ENCODE measurements at regions not wholly inside any gene's neighbourhood (a gene's known extent, or its start where the extent isn't known, plus 50 kb on each side); places are given as distances from the start of the nearest gene placed in this dataset.

GRCh38 chrX:22516893-22517292 is 244.2 kb downstream of the CBLL2 start:
- Histone ChIP-seq H3K9me3 (no peaks in the 10 kb centered on the region), H3K36me3 (no peaks in the 10 kb centered on the region), H3K27me3 (no peaks in the 10 kb centered on the region), H3K4me3 (no peak overlapping the region), H3K27ac (no peak overlapping the region), H3K4me1 (no peaks in the 10 kb centered on the region)
- no peak for ATAC-seq (ENCODE audit: low FRiP score in 2 of 2)
- WGBS, 2 donors = 48 to 75% methylated on average over 5 of the region's 5 CpGs
- no peak for DNase-seq
- TF ChIP-seq EP300 (IDR thresholded peaks at IDR 0.05) (no peak), POLR2A (IDR thresholded peaks at IDR 0.05) (no peak), POLR2AphosphoS5 (IDR thresholded peaks at IDR 0.05) (no peak), CTCF (IDR thresholded peaks at IDR 0.05) (no peak)

GRCh38 chrX:22520128-22520828 is 247.6 kb downstream of the CBLL2 start:
- H3K27me3 ChIP-seq = no peaks in the 10 kb centered on the region

GRCh38 chrX:22526339-22526738 is 253.6 kb downstream of the CBLL2 start:
- no peak overlapping the region for H3K27ac ChIP-seq
- no peaks in the 10 kb centered on the region for H3K9me3 ChIP-seq
- no peaks in the 10 kb centered on the region for H3K36me3 ChIP-seq
- no peaks in the 10 kb centered on the region for H3K4me1 ChIP-seq
- TF ChIP-seq POLR2A (IDR thresholded peaks at IDR 0.05) (no peak), POLR2AphosphoS5 (IDR thresholded peaks at IDR 0.05) (no peak), EP300 (IDR thresholded peaks at IDR 0.05) (no peak), CTCF (IDR thresholded peaks at IDR 0.05) (no peak)
- H3K27me3 ChIP-seq = no peaks in the 10 kb centered on the region
- no peak overlapping the region for H3K4me3 ChIP-seq
- DNase-seq (no peak), ATAC-seq (ENCODE audit: low FRiP score in 2 of 2) (no peak)
- WGBS, 2 donors = 86 to 87% methylated on average over 3 of the region's 3 CpGs

More at GRCh38 chrX:22520128-22520828, 247.6 kb downstream of the CBLL2 start:
- no peak overlapping the region for H3K27ac ChIP-seq
- H3K9me3 ChIP-seq = no peaks in the 10 kb centered on the region
- no peak overlapping the region for H3K4me3 ChIP-seq
- 56 to 83% methylated on average over 5 of the region's 5 CpGs for WGBS, 2 donors
- H3K36me3 ChIP-seq = no peaks in the 10 kb centered on the region
- TF ChIP-seq EP300 (IDR thresholded peaks at IDR 0.05) (no peak), POLR2AphosphoS5 (IDR thresholded peaks at IDR 0.05) (no peak)
- H3K4me1 ChIP-seq = no peaks in the 10 kb centered on the region
- DNase-seq (no peak), ATAC-seq (ENCODE audit: low FRiP score in 2 of 2) (no peak)

GRCh38 chrX:22527302-22527701 is 254.6 kb downstream of the CBLL2 start:
- no peak overlapping the region for H3K4me3 ChIP-seq
- ATAC-seq (ENCODE audit: low FRiP score in 2 of 2) = no peak
- no peaks in the 10 kb centered on the region for H3K9me3 ChIP-seq
- H3K36me3 ChIP-seq = no peaks in the 10 kb centered on the region
- H3K27me3 ChIP-seq = no peaks in the 10 kb centered on the region
- 50 to 53% methylated on average over 1 of the region's 1 CpG for WGBS, 2 donors
- H3K4me1 ChIP-seq = no peaks in the 10 kb centered on the region
- H3K27ac ChIP-seq = no peak overlapping the region
- TF ChIP-seq POLR2AphosphoS5 (IDR thresholded peaks at IDR 0.05) (no peak), CTCF (IDR thresholded peaks at IDR 0.05) (no peak), POLR2A (IDR thresholded peaks at IDR 0.05) (no peak)
- DNase-seq = no peak

GRCh38 chrX:22533898-22534297 is 261.2 kb downstream of the CBLL2 start:
- ATAC-seq (ENCODE audit: low FRiP score in 2 of 2) (no peak), DNase-seq (no peak)
- H3K36me3 ChIP-seq = no peaks in the 10 kb centered on the region
- H3K27ac ChIP-seq = no peak overlapping the region
- no peaks in the 10 kb centered on the region for H3K27me3 ChIP-seq
- 68 to 84% methylated on average over 5 of the region's 5 CpGs for WGBS, 2 donors
- H3K9me3 ChIP-seq = no peaks in the 10 kb centered on the region
- no peaks in the 10 kb centered on the region for H3K4me1 ChIP-seq
- TF ChIP-seq EP300 (IDR thresholded peaks at IDR 0.05) (no peak), CTCF (IDR thresholded peaks at IDR 0.05) (no peak), POLR2A (IDR thresholded peaks at IDR 0.05) (no peak), POLR2AphosphoS5 (IDR thresholded peaks at IDR 0.05) (no peak)
- H3K4me3 ChIP-seq = no peak overlapping the region
